Endodermal cell (in vitro differentiated cells): ENCODE measurements at regions not wholly inside any gene's neighbourhood (a gene's known extent, or its start where the extent isn't known, plus 50 kb on each side); places are given as distances from the start of the nearest gene placed in this dataset.

ENCODE experiments used
- DNase-seq: peaks from one replicate; pipeline ENCODE4 v3.0.0-alpha.2; 2017
- H3K27ac ChIP-seq: 2 replicates; pipeline ENCODE4 v1.5.1; 2013; ENCODE audit warnings: mild to moderate bottlenecking, low read depth, low read length, moderate library complexity
- H3K27me3 ChIP-seq: 2 replicates; pipeline ENCODE4 v1.6.1; 2013; ENCODE audit warnings: mild to moderate bottlenecking, low read length, moderate library complexity; ENCODE audit not compliant: insufficient read depth, control insufficient read depth, poor library complexity, severe bottlenecking
- H3K36me3 ChIP-seq: 2 replicates; pipeline ENCODE4 v1.7.0; 2013; ENCODE audit warnings: mild to moderate bottlenecking, low read length, moderate library complexity; ENCODE audit not compliant: control insufficient read depth, insufficient read depth
- H3K4me1 ChIP-seq: one replicate; pipeline ENCODE4 v1.7.0; 2013; ENCODE audit warnings: low read length; ENCODE audit not compliant: control insufficient read depth, insufficient read depth
- H3K4me3 ChIP-seq: 2 replicates; pipeline ENCODE4 v1.5.1; 2013; ENCODE audit warnings: mild to moderate bottlenecking, low read length, moderate library complexity
- H3K9ac ChIP-seq: 2 replicates; pipeline ENCODE4 v1.6.1; 2013; ENCODE audit warnings: mild to moderate bottlenecking, low read length, moderate library complexity; ENCODE audit not compliant: poor library complexity, severe bottlenecking; ENCODE audit errors: extremely low read depth
- H3K9me3 ChIP-seq: 2 replicates; pipeline ENCODE4 v1.6.1; 2013; ENCODE audit warnings: mild to moderate bottlenecking, low read length, moderate library complexity; ENCODE audit not compliant: control insufficient read depth
- H3K27ac Mint-ChIP-seq: 2 replicates; pipeline ENCODE4 v1.8.0; 2020; ENCODE audit warnings: mixed read lengths
- H3K27me3 Mint-ChIP-seq: 2 replicates; pipeline ENCODE4 v1.8.0; 2021; ENCODE audit warnings: mild to moderate bottlenecking, mixed read lengths; ENCODE audit not compliant: insufficient read depth
- H3K36me3 Mint-ChIP-seq: 2 replicates; pipeline ENCODE4 v1.8.0; 2020; ENCODE audit warnings: low read depth, mixed read lengths
- H3K4me1 Mint-ChIP-seq: 2 replicates; pipeline ENCODE4 v1.8.0; 2020; ENCODE audit warnings: mixed read lengths
- H3K4me3 Mint-ChIP-seq: 2 replicates; pipeline ENCODE4 v1.8.0; 2020; ENCODE audit warnings: mild to moderate bottlenecking, moderate library complexity, mixed read lengths
- H3K9me3 Mint-ChIP-seq: 2 replicates; pipeline ENCODE4 v1.8.0; 2020; ENCODE audit warnings: mild to moderate bottlenecking, mixed read lengths
- WGBS, 2 experiments: methylation state at CpG; one replicate each; pipeline versions ENCODE4 v1.1.5 to v1.1.7; 2013; ENCODE audit warnings: missing lambda C conversion rate in 2 of 2, mixed read lengths in 1 of 2; ENCODE audit not compliant: insufficient coverage in 1 of 2, insufficient read length in 1 of 2; 5-methylcytosine and 5-hydroxymethylcytosine counted together
- TF ChIP-seq, protein P1 (sequence below): fragments of 200-600 bp; sonication (generic); conservative IDR thresholded peaks from 2 replicates; pipeline ENCODE4 v1.5.0; 2021; ENCODE audit warnings: antibody characterized with exemption, mild to moderate bottlenecking

- DNase-seq: no peak
- H3K4me1 Mint-ChIP-seq: no peaks in the 10 kb centered on the region
- no peak overlapping the region for H3K27ac Mint-ChIP-seq
- Histone ChIP-seq H3K9ac (no peak overlapping the region), H3K9me3 (no peaks in the 10 kb centered on the region), H3K27ac (no peak overlapping the region), H3K36me3 (no peaks in the 10 kb centered on the region), H3K4me3 (no peak overlapping the region), H3K4me1 (no peaks in the 10 kb centered on the region), H3K27me3 (no peaks in the 10 kb centered on the region)
- no peaks in the 10 kb centered on the region for H3K27me3 Mint-ChIP-seq
- TF ChIP-seq, protein P1, sequence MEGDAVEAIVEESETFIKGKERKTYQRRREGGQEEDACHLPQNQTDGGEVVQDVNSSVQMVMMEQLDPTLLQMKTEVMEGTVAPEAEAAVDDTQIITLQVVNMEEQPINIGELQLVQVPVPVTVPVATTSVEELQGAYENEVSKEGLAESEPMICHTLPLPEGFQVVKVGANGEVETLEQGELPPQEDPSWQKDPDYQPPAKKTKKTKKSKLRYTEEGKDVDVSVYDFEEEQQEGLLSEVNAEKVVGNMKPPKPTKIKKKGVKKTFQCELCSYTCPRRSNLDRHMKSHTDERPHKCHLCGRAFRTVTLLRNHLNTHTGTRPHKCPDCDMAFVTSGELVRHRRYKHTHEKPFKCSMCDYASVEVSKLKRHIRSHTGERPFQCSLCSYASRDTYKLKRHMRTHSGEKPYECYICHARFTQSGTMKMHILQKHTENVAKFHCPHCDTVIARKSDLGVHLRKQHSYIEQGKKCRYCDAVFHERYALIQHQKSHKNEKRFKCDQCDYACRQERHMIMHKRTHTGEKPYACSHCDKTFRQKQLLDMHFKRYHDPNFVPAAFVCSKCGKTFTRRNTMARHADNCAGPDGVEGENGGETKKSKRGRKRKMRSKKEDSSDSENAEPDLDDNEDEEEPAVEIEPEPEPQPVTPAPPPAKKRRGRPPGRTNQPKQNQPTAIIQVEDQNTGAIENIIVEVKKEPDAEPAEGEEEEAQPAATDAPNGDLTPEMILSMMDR: no peak
- H3K9me3 Mint-ChIP-seq: peaks cover 6% of the 10 kb centered on the region
- H3K4me3 Mint-ChIP-seq: no peak overlapping the region
- no peaks in the 10 kb centered on the region for H3K36me3 Mint-ChIP-seq
These were observed 280.2 kb downstream of the NOL4 start for GRCh38 chr18:33944493-33944892.

DNA sequence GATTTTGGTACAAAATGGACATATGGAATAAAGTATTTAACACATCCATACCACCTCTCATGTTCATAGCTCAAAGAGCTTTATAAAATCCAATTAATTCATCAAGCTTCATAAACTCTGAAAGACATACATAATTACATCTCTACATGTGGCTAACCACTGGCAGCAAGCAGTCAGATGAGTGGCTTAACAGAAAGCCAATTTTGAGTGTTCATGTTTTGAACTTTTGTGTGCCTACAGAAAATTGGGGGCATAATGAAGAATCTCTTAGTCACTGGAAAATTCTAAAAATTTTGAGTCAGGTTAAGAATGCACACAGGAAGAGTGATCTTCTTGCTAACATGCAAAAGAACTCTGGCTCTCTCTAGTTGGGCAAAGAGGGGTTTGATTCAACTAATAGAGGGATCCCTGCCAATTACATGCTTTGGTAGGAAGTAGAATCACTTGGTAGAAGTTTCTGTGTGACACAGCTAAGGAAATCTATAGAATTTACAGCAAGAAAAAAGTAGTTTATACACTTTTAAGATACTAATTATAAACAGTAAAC lies 287.4 kb downstream of the NOL4 start:
- H3K9me3 ChIP-seq: no peaks in the 10 kb centered on the region
- H3K4me3 ChIP-seq: no peak overlapping the region
- H3K27me3 ChIP-seq: no peaks in the 10 kb centered on the region
- Mint-ChIP-seq H3K4me3 (no peak overlapping the region), H3K27me3 (no peaks in the 10 kb centered on the region), H3K9me3 (peaks cover 6% of the 10 kb centered on the region), H3K27ac (no peak overlapping the region), H3K36me3 (no peaks in the 10 kb centered on the region), H3K4me1 (no peaks in the 10 kb centered on the region)
- DNase-seq: no peak
- no peaks in the 10 kb centered on the region for H3K4me1 ChIP-seq
- H3K27ac ChIP-seq: no peak overlapping the region
- no peaks in the 10 kb centered on the region for H3K36me3 ChIP-seq
- no peak overlapping the region for H3K9ac ChIP-seq
- TF ChIP-seq, protein P1: no peak

DNA sequence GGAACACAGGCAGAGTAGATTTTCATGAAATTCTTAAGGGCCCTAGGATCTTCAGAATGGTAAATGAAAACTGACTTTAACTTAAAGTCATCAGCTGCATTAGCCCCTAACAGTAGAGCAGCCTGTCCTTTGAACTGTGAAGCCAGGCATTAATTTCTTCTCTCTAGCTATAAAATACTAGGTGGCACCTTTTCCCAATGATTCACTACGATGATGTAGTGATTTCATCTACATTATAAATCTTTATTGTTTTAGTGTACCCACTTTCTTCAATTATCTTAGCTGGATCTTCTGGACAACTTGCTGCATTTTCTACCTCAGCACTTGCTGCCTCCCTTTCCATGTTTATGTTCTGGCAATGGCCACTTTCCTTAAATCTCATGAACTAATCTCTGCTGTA lies 290.5 kb downstream of the NOL4 start:
- Mint-ChIP-seq H3K27me3 (no peaks in the 10 kb centered on the region), H3K4me3 (no peak overlapping the region), H3K36me3 (no peaks in the 10 kb centered on the region), H3K4me1 (no peaks in the 10 kb centered on the region), H3K27ac (no peak overlapping the region), H3K9me3 (no peaks in the 10 kb centered on the region)
- DNase-seq: no peak
- Histone ChIP-seq H3K9me3 (no peaks in the 10 kb centered on the region), H3K27me3 (no peaks in the 10 kb centered on the region), H3K4me3 (no peak overlapping the region), H3K36me3 (no peaks in the 10 kb centered on the region), H3K9ac (no peak overlapping the region), H3K4me1 (no peaks in the 10 kb centered on the region), H3K27ac (no peak overlapping the region)
- WGBS, 2 experiments: 100% methylated on average over 1 of the region's 1 CpG; no CpG with 5 or more reads in 1 of the 2 experiments
- TF ChIP-seq, protein P1: no peak
